Adrenal gland (tissue), 9 donors: ENCODE measurements at regions not wholly inside any gene's neighbourhood (a gene's known extent, or its start where the extent isn't known, plus 50 kb on each side); places are given as distances from the start of the nearest gene placed in this dataset.

Experiments used
- DNase-seq, 7 donors: peaks; one replicate each; pipeline ENCODE4 v3.0.0-alpha.2; 2019 to 2020
- H3K27ac ChIP-seq, 5 donors: fragments of 200-600 bp; sonication (generic) in 4 of 5; 1 replicate in 3 of 5; 2 replicates in 2 of 5; pipeline versions ENCODE4 v1.5.1 to v1.8.0; 2016 to 2020; ENCODE audit warnings: mild to moderate bottlenecking in 1 of 5
- H3K27me3 ChIP-seq: fragments of 200-600 bp; 2 replicates; pipeline ENCODE4 v1.8.0; 2021
- H3K36me3 ChIP-seq, 2 donors: fragments of 200-600 bp; replicated peaks in 1 of 2; 1 replicate in 1 of 2; 2 replicates in 1 of 2; pipeline versions ENCODE4 v1.5.1 to v1.8.0; 2018 to 2022
- H3K4me1 ChIP-seq, 2 donors: fragments of 200-600 bp; replicated peaks in 1 of 2; 1 replicate in 1 of 2; 2 replicates in 1 of 2; pipeline versions ENCODE4 v1.5.1 to v1.8.0; 2018 to 2021
- H3K4me3 ChIP-seq, 4 donors: fragments of 200-600 bp; sonication (generic) in 3 of 4; one replicate each; pipeline ENCODE4 v1.5.1; 2016 to 2018
- H3K9me3 ChIP-seq, 3 donors: fragments of 200-600 bp; sonication (generic) in 1 of 3; replicated peaks in 1 of 3; 1 replicate in 2 of 3; 2 replicates in 1 of 3; pipeline versions ENCODE4 v1.5.1 to v1.8.0; 2016 to 2021
- CTCF ChIP-seq, 6 experiments: fragments of 450-650 bp in 4 of 6; fragments of 200-600 bp in 2 of 6; sonication (generic) in 1 of 6; IDR thresholded peaks; 1 replicate in 5 of 6; 2 replicates in 1 of 6; pipeline versions ENCODE4 v1.5.1 to v1.8.0; 2016 to 2021; ENCODE audit warnings: antibody characterized with exemption in 6 of 6, mild to moderate bottlenecking in 2 of 6, moderate library complexity in 1 of 6
- POLR2A ChIP-seq, 2 donors: fragments of 450-650 bp; IDR thresholded peaks; one replicate each; pipeline ENCODE4 v1.6.1; 2017; ENCODE audit warnings: antibody characterized with exemption in 2 of 2, mild to moderate bottlenecking in 2 of 2, moderate library complexity in 1 of 2
- WGBS, 4 donors: extraction: QIAGEN DNeasy Blood & Tissue Kit in 2 of 4; methylation state at CpG; one replicate each; pipeline versions ENCODE4 v1.1.5 to v1.1.7; 2013 to 2017; 5-methylcytosine and 5-hydroxymethylcytosine counted together
- intact Hi-C, 2 donors: fragments of 100-400 bp; cut with DNase I; formaldehyde crosslinking; loops; one replicate each; pipeline versions ENCODE4 v1.14.1 to v1.15.0; 2022 to 2023
- donor health status: healthy with polysubstance abuse.
- donor health status: Bipolar disorder and iron deficiency.
- donor health status: DM: yes; HTN: yes; CAD: no.
- donor health status: DM: no; HTN: no; CAD: no.
- donor health status: DM: no; HTN: no; CAD: no.

- H3K4me1 ChIP-seq: no peaks in the 10 kb centered on the region
- H3K36me3 ChIP-seq: no peaks in the 10 kb centered on the region
- intact Hi-C loops: no loop called here
- 59 to 66% (median 62%) methylated on average over 3 of the region's 3 CpGs for WGBS, 4 donors
- no peaks in the 10 kb centered on the region for H3K9me3 ChIP-seq
- TF ChIP-seq POLR2A (IDR thresholded peaks at IDR 0.05) (no peak), CTCF (IDR thresholded peaks at IDR 0.05) (no peak)
- no peaks in the 10 kb centered on the region for H3K27me3 ChIP-seq
- DNase-seq: no peak
- no peak overlapping the region for H3K27ac ChIP-seq
- no peak overlapping the region for H3K4me3 ChIP-seq
Measured at GRCh38 chr16:54438469-54438868, 151.9 kb upstream of the IRX3 start.

- no peaks in the 10 kb centered on the region for H3K36me3 ChIP-seq
- no peak for DNase-seq
- no peaks in the 10 kb centered on the region for H3K4me1 ChIP-seq
- H3K4me3 ChIP-seq: no peak overlapping the region
- H3K9me3 ChIP-seq: no peaks in the 10 kb centered on the region
- no peaks in the 10 kb centered on the region for H3K27me3 ChIP-seq
- intact Hi-C loops: no loop called here
- TF ChIP-seq POLR2A (IDR thresholded peaks at IDR 0.05) (no peak), CTCF (IDR thresholded peaks at IDR 0.05) (no peak)
- H3K27ac ChIP-seq: no peak overlapping the region
- WGBS, 4 donors: 73 to 77% (median 76%) methylated on average over 4 of the region's 4 CpGs
Measured at GRCh38 chr16:54437921-54438320, 151.3 kb upstream of the IRX3 start.

GRCh38 chr16:54437401-54437800, 150.8 kb upstream of the IRX3 start:
- no peaks in the 10 kb centered on the region for H3K36me3 ChIP-seq
- intact Hi-C loops: no loop called here
- no peak for DNase-seq
- H3K27me3 ChIP-seq: no peaks in the 10 kb centered on the region
- H3K9me3 ChIP-seq: no peaks in the 10 kb centered on the region
- no peak overlapping the region for H3K4me3 ChIP-seq
- H3K4me1 ChIP-seq: no peaks in the 10 kb centered on the region
- 61 to 85% (median 66%) methylated on average over 6 to 11 of the region's 11 CpGs for WGBS, 4 donors
- TF ChIP-seq POLR2A (IDR thresholded peaks at IDR 0.05) (no peak), CTCF (IDR thresholded peaks at IDR 0.05) (no peak)
- no peak overlapping the region for H3K27ac ChIP-seq

GRCh38 chr16:54436346-54436745, 149.8 kb upstream of the IRX3 start:
- no peak for TF ChIP-seq CTCF (IDR thresholded peaks at IDR 0.05)
- TF ChIP-seq POLR2A (IDR thresholded peaks at IDR 0.05): no peak
- no peak for DNase-seq
- no peaks in the 10 kb centered on the region for H3K27me3 ChIP-seq
- H3K4me3 ChIP-seq: no peak overlapping the region
- no peaks in the 10 kb centered on the region for H3K9me3 ChIP-seq
- 71 to 80% (median 77%) methylated on average over 7 of the region's 7 CpGs for WGBS, 4 donors
- H3K36me3 ChIP-seq: no peaks in the 10 kb centered on the region
- intact Hi-C loops: no loop called here
- H3K27ac ChIP-seq: no peak overlapping the region
- no peaks in the 10 kb centered on the region for H3K4me1 ChIP-seq
